ENCODE measurements at regions not wholly inside any gene's neighbourhood (a gene's known extent, or its start where the extent isn't known, plus 50 kb on each side); places are given as distances from the start of the nearest gene placed in this dataset.

DNA sequence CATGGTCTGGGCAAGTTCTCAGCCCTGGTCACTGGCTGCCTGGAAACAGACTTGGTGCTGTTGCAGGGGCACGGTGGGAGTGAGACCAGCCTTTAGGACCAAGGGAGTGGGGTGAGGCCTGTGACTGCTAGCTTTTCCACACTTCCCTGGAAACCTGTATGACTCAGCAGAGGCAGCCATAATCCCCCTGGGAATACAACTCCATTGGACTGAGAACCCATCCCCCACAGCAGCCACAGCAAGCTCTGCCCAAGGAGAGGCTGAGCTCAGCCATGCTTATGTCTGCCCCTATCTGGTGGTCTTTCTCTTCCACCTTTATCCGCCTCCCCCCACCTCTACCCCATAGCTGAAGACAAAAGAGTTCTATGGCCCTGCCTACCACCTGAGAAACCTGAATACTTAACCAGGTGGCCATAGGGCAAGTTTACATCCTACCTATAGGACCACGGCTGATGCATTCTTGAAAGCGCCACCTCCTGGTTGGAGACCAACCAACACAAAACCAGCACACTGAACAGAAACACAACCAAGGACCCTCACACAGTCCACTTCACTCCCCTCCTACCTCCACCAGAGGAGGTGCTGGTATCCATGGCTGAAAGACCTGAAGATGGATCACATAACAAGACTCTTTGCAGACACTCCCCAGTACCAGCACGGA lies 816.2 kb upstream of the SOX9 start:
- H3K36me3 ChIP-seq (ENCODE audit: insufficient read depth): no peaks in the 10 kb centered on the region
- 0 out of 2 replicates have a peak overlapping the region, but pooled peaks have one; percentile 11 for H2AFZ ChIP-seq
- H3K79me2 ChIP-seq (replicated peaks; ENCODE audit: insufficient read depth): no peaks in the 10 kb centered on the region
- no peak overlapping the region for H3K4me3 ChIP-seq
- Mint-ChIP-seq H3K36me3 (ENCODE audit: low read depth) (peaks cover 7% of the 10 kb centered on the region; the same call in 2 of the 3 replicates), H3K27me3 (ENCODE audit: insufficient read depth, low read depth, poor library complexity) (peaks cover 3% of the 10 kb centered on the region), H3K27ac (no peak overlapping the region), H3K9me3 (peaks cover 8% of the 10 kb centered on the region), H3K4me1 (peaks cover 14% of the 10 kb centered on the region), H3K4me3 (no peak overlapping the region)
- H3K4me1 ChIP-seq (ENCODE audit: insufficient read depth): peaks cover 2% of the 10 kb centered on the region; the same call in 1 of the 2 replicates
- H3F3A ChIP-seq (replicated peaks; ENCODE audit: low read depth): no peaks in the 10 kb centered on the region
- DNase-seq (ENCODE audit: low spot score) (peak; percentile 55), ATAC-seq (no peak)
- no peak overlapping the region for H3K4me2 ChIP-seq
- no peak overlapping the region for H3K27ac ChIP-seq (ENCODE audit: low read depth)
- TF ChIP-seq ZNF462 (CRISPR knock-in tag; IDR thresholded peaks at IDR 0.05) (no peak), STAT1 (IDR thresholded peaks at IDR 0.05; ENCODE audit: unreplicated experiment) (no peak), EZH2 (IDR thresholded peaks at IDR 0.05; ENCODE audit: low read depth, unreplicated experiment) (no peak), POLR2AphosphoS5 (IDR thresholded peaks at IDR 0.05; ENCODE audit: low read depth) (no peak), ETS1 (IDR thresholded peaks at IDR 0.05) (no peak), ZNF114 (CRISPR knock-in tag; IDR thresholded peaks at IDR 0.05) (no peak), EZH2phosphoT487 (IDR thresholded peaks at IDR 0.05; ENCODE audit: unreplicated experiment) (no peak), CTCF (conservative IDR thresholded peaks at IDR 0.05; ENCODE audit: low read depth in 2 of 2) (peak; percentile 63 to 65)
- H3K27me3 ChIP-seq (ENCODE audit: insufficient read depth): no peaks in the 10 kb centered on the region
- no peaks in the 10 kb centered on the region for H4K20me1 ChIP-seq (replicated peaks; ENCODE audit: insufficient read depth)
- peaks cover 6% of the 10 kb centered on the region for H3K9me2 ChIP-seq (ENCODE audit: insufficient read depth)

All from GM23338 (cell line).